ENCODE measurements at regions not wholly inside any gene's neighbourhood (a gene's known extent, or its start where the extent isn't known, plus 50 kb on each side); places are given as distances from the start of the nearest gene placed in this dataset.

GRCh38 chr2:9086465-9086864 lies 83.0 kb upstream of the MBOAT2 start:
- no peak overlapping the region for H3K4me3 ChIP-seq (ENCODE audit: low read depth, low read length)
- DNase-seq (ENCODE audit: low read depth): no peak
- no peak for TF ChIP-seq CTCF (IDR thresholded peaks at IDR 0.05; ENCODE audit: control insufficient read depth, extremely low read depth, insufficient read depth)

- no peak for DNase-seq (ENCODE audit: low read depth)
- no peak overlapping the region for H3K4me3 ChIP-seq (ENCODE audit: low read depth, low read length)
- no peak for TF ChIP-seq CTCF (IDR thresholded peaks at IDR 0.05; ENCODE audit: control insufficient read depth, extremely low read depth, insufficient read depth)
These were observed 81.9 kb upstream of the MBOAT2 start for GRCh38 chr2:9085353-9085752.

- no peak for TF ChIP-seq CTCF (IDR thresholded peaks at IDR 0.05; ENCODE audit: control insufficient read depth, extremely low read depth, insufficient read depth)
- no peak for DNase-seq (ENCODE audit: low read depth)
- no peak overlapping the region for H3K4me3 ChIP-seq (ENCODE audit: low read depth, low read length)
These were observed 79.8 kb upstream of the MBOAT2 start for GRCh38 chr2:9083287-9083686.

GRCh38 chr2:9082158-9082557 lies 78.7 kb upstream of the MBOAT2 start:
- DNase-seq (ENCODE audit: low read depth): no peak
- no peak for TF ChIP-seq CTCF (IDR thresholded peaks at IDR 0.05; ENCODE audit: control insufficient read depth, extremely low read depth, insufficient read depth)
- H3K4me3 ChIP-seq (ENCODE audit: low read depth, low read length): no peak overlapping the region

GRCh38 chr2:9081750-9082149 lies 78.3 kb upstream of the MBOAT2 start:
- no peak for TF ChIP-seq CTCF (IDR thresholded peaks at IDR 0.05; ENCODE audit: control insufficient read depth, extremely low read depth, insufficient read depth)
- no peak overlapping the region for H3K4me3 ChIP-seq (ENCODE audit: low read depth, low read length)
- no peak for DNase-seq (ENCODE audit: low read depth)

- no peak overlapping the region for H3K4me3 ChIP-seq (ENCODE audit: low read depth, low read length)
- no peak for DNase-seq (ENCODE audit: low read depth)
- TF ChIP-seq CTCF (IDR thresholded peaks at IDR 0.05; ENCODE audit: control insufficient read depth, extremely low read depth, insufficient read depth): no peak
These were observed 74.9 kb upstream of the MBOAT2 start for GRCh38 chr2:9078405-9078804.

- H3K4me3 ChIP-seq (ENCODE audit: low read depth, low read length): no peak overlapping the region
- TF ChIP-seq CTCF (IDR thresholded peaks at IDR 0.05; ENCODE audit: control insufficient read depth, extremely low read depth, insufficient read depth): no peak
- DNase-seq (ENCODE audit: low read depth): no peak
These were observed 74.2 kb upstream of the MBOAT2 start for GRCh38 chr2:9077691-9078090.

Measured in LNCaP clone FGC (cell line).